Effector memory CD8-positive, alpha-beta T cell (primary cell): ENCODE measurements at regions not wholly inside any gene's neighbourhood (a gene's known extent, or its start where the extent isn't known, plus 50 kb on each side); places are given as distances from the start of the nearest gene placed in this dataset.

Experiments used
- ATAC-seq: fragments of 150-1000 bp; cut with Tn5 transposase; replicated peaks from 2 replicates; pipeline ENCODE4 v1.10.0; 2021; ENCODE audit warnings: mild to moderate bottlenecking, moderate library complexity
- DNase-seq, 3 experiments: peaks; one replicate each; pipeline ENCODE4 v3.0.0; 2021
- H3K27ac Mint-ChIP-seq, 2 donors: one replicate each; pipeline ENCODE4 v1.8.0; 2022; ENCODE audit warnings: mild to moderate bottlenecking in 2 of 2, mixed read lengths in 2 of 2, moderate library complexity in 2 of 2
- H3K27me3 Mint-ChIP-seq, 2 donors: one replicate each; pipeline ENCODE4 v1.8.0; 2022; ENCODE audit warnings: mixed read lengths in 2 of 2
- H3K36me3 Mint-ChIP-seq: one replicate; pipeline ENCODE4 v1.8.0; 2022; ENCODE audit warnings: mild to moderate bottlenecking, moderate library complexity, mixed read lengths; ENCODE audit not compliant: insufficient read depth
- H3K4me1 Mint-ChIP-seq, 2 donors: one replicate each; pipeline ENCODE4 v1.8.0; 2022; ENCODE audit warnings: low read depth in 2 of 2, mixed read lengths in 2 of 2
- H3K4me3 Mint-ChIP-seq, 2 donors: one replicate each; pipeline ENCODE4 v1.8.0; 2022; ENCODE audit warnings: mild to moderate bottlenecking in 2 of 2, mixed read lengths in 2 of 2, moderate library complexity in 2 of 2
- H3K9me3 Mint-ChIP-seq, 2 donors: one replicate each; pipeline ENCODE4 v1.8.0; 2022; ENCODE audit warnings: mixed read lengths in 2 of 2

GRCh38 chr13:53601113-53601512 is 572.5 kb downstream of the OLFM4 start:
- H3K4me3 Mint-ChIP-seq = no peak overlapping the region
- H3K27ac Mint-ChIP-seq = no peak overlapping the region
- DNase-seq = no peak

DNA sequence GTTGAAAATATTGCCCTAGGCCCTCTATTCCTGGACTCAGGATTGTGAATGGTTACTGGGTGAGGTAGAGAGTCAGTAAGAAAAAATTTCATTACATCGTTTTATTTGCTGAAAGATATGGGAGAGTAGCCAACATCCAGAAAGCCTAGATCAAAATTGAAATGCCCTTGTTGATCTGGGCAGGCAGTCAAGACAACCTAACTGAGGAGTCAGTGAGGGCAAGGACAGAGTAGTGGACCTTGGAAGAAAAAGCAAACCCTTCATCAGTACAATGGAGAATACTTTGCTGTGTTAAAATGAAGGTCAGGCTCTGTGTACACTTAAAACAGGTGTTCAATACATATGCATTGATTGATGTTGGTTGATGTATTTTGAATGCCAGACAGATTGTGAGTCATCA is 576.7 kb downstream of the OLFM4 start:
- DNase-seq (no peak), ATAC-seq (no peak)
- H3K27ac Mint-ChIP-seq = no peak overlapping the region
- H3K4me1 Mint-ChIP-seq = no peaks in the 10 kb centered on the region
- no peaks in the 10 kb centered on the region for H3K27me3 Mint-ChIP-seq
- H3K9me3 Mint-ChIP-seq = peaks cover 11 to 16% of the 10 kb centered on the region in 2 donors
- no peak overlapping the region for H3K4me3 Mint-ChIP-seq
- H3K36me3 Mint-ChIP-seq = no peaks in the 10 kb centered on the region

More at GRCh38 chr13:53601113-53601512, 572.5 kb downstream of the OLFM4 start:
- no peak for ATAC-seq
- Mint-ChIP-seq H3K27me3 (no peaks in the 10 kb centered on the region), H3K4me1 (no peaks in the 10 kb centered on the region), H3K9me3 (peaks cover 5 to 16% of the 10 kb centered on the region in 2 donors), H3K36me3 (no peaks in the 10 kb centered on the region)

DNA sequence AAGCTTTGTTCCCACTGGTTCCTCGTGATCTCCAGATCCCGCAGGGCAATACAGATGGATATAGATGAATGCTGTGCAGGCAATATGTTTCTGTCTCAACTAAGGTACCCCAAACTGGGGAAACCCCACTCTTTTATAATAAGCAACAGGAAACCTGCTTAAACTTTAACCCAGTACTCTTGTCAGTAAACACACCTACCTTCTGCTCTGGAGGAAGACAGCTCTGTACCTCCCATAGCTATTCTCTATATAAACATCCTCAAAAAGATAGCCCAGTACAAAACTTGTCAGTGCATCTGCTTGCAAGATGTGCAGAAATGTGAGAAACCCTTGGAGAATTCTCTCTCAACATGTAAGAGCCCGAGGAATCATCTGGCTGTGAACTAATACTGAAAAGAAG is 583.6 kb downstream of the OLFM4 start:
- no peak overlapping the region for H3K27ac Mint-ChIP-seq
- H3K4me3 Mint-ChIP-seq = no peak overlapping the region
- ATAC-seq = no peak
- DNase-seq = no peak
- peaks cover 0 to 5% of the 10 kb centered on the region in 2 donors for H3K9me3 Mint-ChIP-seq
- no peaks in the 10 kb centered on the region for H3K4me1 Mint-ChIP-seq
- H3K27me3 Mint-ChIP-seq = no peaks in the 10 kb centered on the region
- H3K36me3 Mint-ChIP-seq = no peaks in the 10 kb centered on the region

DNA sequence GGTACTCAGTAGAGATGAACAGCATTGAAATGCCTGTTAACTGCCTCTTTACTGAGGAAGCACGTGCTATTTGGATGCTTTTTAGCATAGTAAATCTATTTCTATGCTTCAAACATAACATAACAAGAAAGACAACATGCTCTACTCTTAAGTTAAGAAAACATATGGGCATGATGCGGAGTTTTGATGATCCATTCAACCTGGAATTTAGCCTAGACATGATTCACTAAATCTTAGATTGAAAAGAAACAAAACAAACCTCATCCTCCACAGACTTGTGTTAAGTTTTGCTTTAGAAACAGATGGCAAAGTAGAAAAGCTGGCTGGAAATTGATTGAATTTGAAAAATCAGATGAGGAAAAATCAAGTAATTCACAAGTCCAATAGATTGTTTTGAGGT is 593.8 kb downstream of the OLFM4 start:
- no peak overlapping the region for H3K27ac Mint-ChIP-seq
- H3K4me3 Mint-ChIP-seq = no peak overlapping the region
- H3K4me1 Mint-ChIP-seq = no peaks in the 10 kb centered on the region
- peaks cover 7 to 13% of the 10 kb centered on the region in 2 donors for H3K9me3 Mint-ChIP-seq
- no peak for ATAC-seq
- no peak for DNase-seq
- H3K27me3 Mint-ChIP-seq = no peaks in the 10 kb centered on the region
- H3K36me3 Mint-ChIP-seq = no peaks in the 10 kb centered on the region

DNA sequence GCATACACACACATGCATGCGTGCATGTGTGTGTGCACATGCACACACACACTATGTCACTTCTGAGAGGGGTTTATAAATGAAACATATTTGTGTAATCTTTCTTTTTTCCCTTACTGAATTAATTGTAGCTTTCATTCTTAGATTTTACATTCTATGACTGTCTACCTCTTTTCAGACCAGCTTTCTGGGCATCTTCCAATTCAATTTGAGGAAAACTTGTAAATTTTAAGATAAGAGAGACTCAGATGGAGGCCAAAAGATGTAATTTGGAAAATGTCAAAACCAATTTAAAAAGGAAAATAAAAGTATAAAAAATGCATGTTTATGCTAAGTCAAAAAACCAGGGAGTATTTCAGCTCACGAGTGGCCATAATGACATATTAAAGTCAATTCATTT is 594.5 kb downstream of the OLFM4 start:
- no peaks in the 10 kb centered on the region for H3K36me3 Mint-ChIP-seq
- no peak for DNase-seq
- ATAC-seq = no peak
- H3K9me3 Mint-ChIP-seq = peaks cover 7 to 13% of the 10 kb centered on the region in 2 donors
- no peaks in the 10 kb centered on the region for H3K4me1 Mint-ChIP-seq
- no peaks in the 10 kb centered on the region for H3K27me3 Mint-ChIP-seq
- H3K4me3 Mint-ChIP-seq = no peak overlapping the region
- H3K27ac Mint-ChIP-seq = no peak overlapping the region

GRCh38 chr13:53631511-53631910 is 602.9 kb downstream of the OLFM4 start:
- ATAC-seq (no peak), DNase-seq (no peak)
- Mint-ChIP-seq H3K4me1 (no peaks in the 10 kb centered on the region), H3K9me3 (peaks cover 2 to 7% of the 10 kb centered on the region in 2 donors), H3K27ac (no peak overlapping the region), H3K36me3 (no peaks in the 10 kb centered on the region), H3K27me3 (no peaks in the 10 kb centered on the region), H3K4me3 (no peak overlapping the region)

GRCh38 chr13:53638040-53638439 is 609.4 kb downstream of the OLFM4 start:
- DNase-seq = no peak
- no peak for ATAC-seq
- Mint-ChIP-seq H3K27me3 (no peaks in the 10 kb centered on the region), H3K4me1 (no peaks in the 10 kb centered on the region), H3K36me3 (no peaks in the 10 kb centered on the region), H3K27ac (no peak overlapping the region), H3K4me3 (no peak overlapping the region), H3K9me3 (peaks cover 7 to 15% of the 10 kb centered on the region in 2 donors)

DNA sequence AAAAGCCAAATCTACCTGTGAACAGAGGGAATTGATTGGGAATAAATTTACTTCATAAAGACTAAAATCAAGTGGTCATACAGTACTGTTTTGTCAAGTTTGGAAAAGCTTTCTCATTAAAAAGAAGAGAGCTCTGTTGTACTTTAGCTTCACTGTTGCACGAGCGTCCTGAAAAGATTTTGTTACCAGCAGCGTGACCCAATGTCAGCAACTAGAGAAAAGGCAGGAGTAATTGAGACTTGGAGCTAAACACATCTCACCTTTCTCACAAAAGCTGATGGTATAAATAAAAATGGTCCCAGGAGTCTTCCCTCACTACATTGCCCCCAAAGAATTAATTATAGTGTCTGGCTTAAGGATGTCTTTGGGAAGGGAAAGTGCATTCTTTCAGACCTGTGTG is 613.7 kb downstream of the OLFM4 start:
- H3K4me1 Mint-ChIP-seq = no peaks in the 10 kb centered on the region
- no peak overlapping the region for H3K4me3 Mint-ChIP-seq
- peaks cover 12 to 18% of the 10 kb centered on the region in 2 donors for H3K9me3 Mint-ChIP-seq

GRCh38 chr13:53648673-53649072 is 620.1 kb downstream of the OLFM4 start:
- peaks cover 8 to 32% of the 10 kb centered on the region in 2 donors for H3K9me3 Mint-ChIP-seq
- DNase-seq (no peak), ATAC-seq (no peak)
- H3K27ac Mint-ChIP-seq = no peak overlapping the region
- H3K27me3 Mint-ChIP-seq = no peaks in the 10 kb centered on the region
- no peaks in the 10 kb centered on the region for H3K36me3 Mint-ChIP-seq
- H3K4me1 Mint-ChIP-seq = no peaks in the 10 kb centered on the region
- H3K4me3 Mint-ChIP-seq = no peak overlapping the region

More for the DNA sequence above, 613.7 kb downstream of the OLFM4 start:
- Mint-ChIP-seq H3K27me3 (no peaks in the 10 kb centered on the region), H3K36me3 (no peaks in the 10 kb centered on the region), H3K27ac (no peak overlapping the region)
- ATAC-seq (no peak), DNase-seq (no peak)

GRCh38 chr13:53672005-53672404 is 643.4 kb downstream of the OLFM4 start:
- Mint-ChIP-seq H3K9me3 (peaks cover 3 to 20% of the 10 kb centered on the region in 2 donors), H3K36me3 (no peaks in the 10 kb centered on the region), H3K4me3 (no peak overlapping the region), H3K27me3 (no peaks in the 10 kb centered on the region), H3K27ac (no peak overlapping the region), H3K4me1 (no peaks in the 10 kb centered on the region)
- no peak for DNase-seq
- ATAC-seq = no peak

DNA sequence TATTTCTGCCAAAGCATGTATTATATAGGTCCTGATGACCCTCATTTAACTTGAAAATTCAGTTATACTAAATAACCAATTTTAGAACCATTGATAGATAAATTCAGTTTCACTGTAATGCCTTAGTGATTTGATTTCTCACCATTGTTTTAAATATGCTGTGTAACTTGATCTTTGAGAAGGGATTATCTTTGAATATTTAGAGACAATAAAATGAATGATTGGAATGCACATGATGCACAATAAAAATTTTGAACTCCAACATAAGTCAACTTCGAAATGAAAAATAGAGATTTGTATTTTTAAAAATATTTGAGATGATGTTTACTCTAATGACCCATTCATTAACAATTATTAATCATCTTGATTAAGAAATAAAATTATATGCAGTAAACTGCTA is 654.5 kb downstream of the OLFM4 start:
- no peak for DNase-seq
- Mint-ChIP-seq H3K36me3 (no peaks in the 10 kb centered on the region), H3K9me3 (peaks cover 10 to 24% of the 10 kb centered on the region in 2 donors), H3K4me3 (no peak overlapping the region), H3K27ac (no peak overlapping the region), H3K27me3 (no peaks in the 10 kb centered on the region), H3K4me1 (no peaks in the 10 kb centered on the region)
- ATAC-seq = no peak

DNA sequence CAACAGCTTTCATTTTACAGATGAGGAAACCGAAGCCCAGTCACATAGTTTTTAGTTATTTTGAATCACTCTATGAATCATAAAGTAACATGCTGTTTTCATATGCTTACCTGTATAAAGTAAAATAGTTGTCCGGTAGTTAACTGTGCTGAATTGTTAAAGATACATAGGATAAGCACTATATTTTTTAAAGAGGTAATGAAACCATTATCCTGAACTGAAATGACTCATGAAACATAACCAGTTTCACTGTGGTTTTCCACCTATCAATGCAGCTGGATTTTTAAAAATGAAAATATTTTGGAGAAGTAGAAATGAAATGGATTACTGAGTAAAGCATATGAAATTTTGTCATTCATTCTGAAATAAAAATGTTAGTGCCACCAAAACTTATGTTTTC is 655.0 kb downstream of the OLFM4 start:
- Mint-ChIP-seq H3K4me1 (no peaks in the 10 kb centered on the region), H3K27me3 (no peaks in the 10 kb centered on the region), H3K4me3 (no peak overlapping the region), H3K27ac (no peak overlapping the region), H3K9me3 (peaks cover 10 to 28% of the 10 kb centered on the region in 2 donors), H3K36me3 (no peaks in the 10 kb centered on the region)
- ATAC-seq (no peak), DNase-seq (no peak)

- peaks cover 9 to 13% of the 10 kb centered on the region in 2 donors for H3K9me3 Mint-ChIP-seq
- DNase-seq (no peak), ATAC-seq (no peak)
- no peaks in the 10 kb centered on the region for H3K27me3 Mint-ChIP-seq
- no peaks in the 10 kb centered on the region for H3K36me3 Mint-ChIP-seq
- H3K27ac Mint-ChIP-seq = no peak overlapping the region
- H3K4me3 Mint-ChIP-seq = no peak overlapping the region
- no peaks in the 10 kb centered on the region for H3K4me1 Mint-ChIP-seq
Measured at GRCh38 chr13:53691417-53691816, 662.8 kb downstream of the OLFM4 start.

- Mint-ChIP-seq H3K36me3 (no peaks in the 10 kb centered on the region), H3K4me3 (no peak overlapping the region), H3K4me1 (no peaks in the 10 kb centered on the region), H3K27ac (no peak overlapping the region), H3K9me3 (peaks cover 11 to 15% of the 10 kb centered on the region in 2 donors), H3K27me3 (no peaks in the 10 kb centered on the region)
- DNase-seq = no peak
- no peak for ATAC-seq
Measured at GRCh38 chr13:53694814-53695532, 666.4 kb downstream of the OLFM4 start.
